Parathyroid adenoma (tissue), 2 donors: ENCODE measurements at regions not wholly inside any gene's neighbourhood (a gene's known extent, or its start where the extent isn't known, plus 50 kb on each side); places are given as distances from the start of the nearest gene placed in this dataset.

Source experiments
- H2AFZ ChIP-seq: fragments of 300-600 bp; sonication (generic); one replicate; pipeline ENCODE4 v1.7.0; 2017; ENCODE audit warnings: antibody characterized with exemption, mild to moderate bottlenecking
- H3K27ac ChIP-seq: fragments of 300-600 bp; sonication (generic); one replicate; pipeline ENCODE4 v1.7.0; 2017
- H3K27me3 ChIP-seq: fragments of 300-600 bp; sonication (generic); one replicate; pipeline ENCODE4 v1.7.0; 2017; ENCODE audit warnings: low read length; ENCODE audit not compliant: control insufficient read depth, insufficient read depth
- H3K36me3 ChIP-seq: fragments of 300-600 bp; sonication (generic); one replicate; pipeline ENCODE4 v1.7.0; 2017; ENCODE audit warnings: low read length; ENCODE audit not compliant: control insufficient read depth, insufficient read depth
- H3K4me1 ChIP-seq: fragments of 300-600 bp; sonication (generic); one replicate; pipeline ENCODE4 v1.7.0; 2017; ENCODE audit warnings: control low read depth
- H3K4me2 ChIP-seq: fragments of 300-600 bp; sonication (generic); one replicate; pipeline ENCODE4 v1.7.0; 2017; ENCODE audit warnings: low read length
- H3K4me3 ChIP-seq: fragments of 300-600 bp; sonication (generic); one replicate; pipeline ENCODE4 v1.7.0; 2017; ENCODE audit warnings: low read depth, low read length
- H3K79me2 ChIP-seq: fragments of 300-600 bp; sonication (generic); one replicate; pipeline ENCODE4 v1.7.0; 2017; ENCODE audit warnings: control low read depth
- H3K9ac ChIP-seq: fragments of 300-600 bp; sonication (generic); one replicate; pipeline ENCODE4 v1.7.0; 2017; ENCODE audit warnings: mild to moderate bottlenecking
- H3K9me3 ChIP-seq: fragments of 300-600 bp; sonication (generic); one replicate; pipeline ENCODE4 v1.7.0; 2017; ENCODE audit warnings: low read length; ENCODE audit not compliant: control insufficient read depth
- CTCF ChIP-seq: fragments of 300-600 bp; sonication (generic); IDR thresholded peaks from one replicate; pipeline ENCODE4 v1.7.0; 2017; ENCODE audit warnings: antibody characterized with exemption, mild to moderate bottlenecking
- donor health status: primary hyperparathyroidism.

DNA sequence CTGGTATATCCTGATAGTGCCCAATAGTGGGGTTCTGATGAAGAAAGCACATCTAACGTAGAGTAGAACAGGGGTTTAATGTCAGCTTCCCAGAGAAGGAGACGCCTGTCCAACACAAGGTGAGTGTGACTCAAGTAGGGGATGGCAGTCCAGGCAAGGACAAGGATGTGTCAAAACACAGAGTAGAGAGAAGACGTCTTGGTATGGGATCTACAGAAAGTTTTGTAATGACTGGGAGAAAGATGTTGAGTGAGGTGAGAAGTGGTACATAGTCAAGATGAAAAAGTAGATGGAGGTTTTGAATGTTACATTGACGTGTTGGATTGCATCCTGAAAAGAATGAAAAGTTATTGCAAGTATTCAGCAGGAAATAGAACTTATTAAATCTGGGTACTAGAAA is 124.4 kb downstream of the TMA16 start:
- Histone ChIP-seq H3K4me1 (no peaks in the 10 kb centered on the region), H2AFZ (no peak overlapping the region), H3K27me3 (no peaks in the 10 kb centered on the region), H3K4me2 (no peak overlapping the region), H3K9me3 (no peaks in the 10 kb centered on the region), H3K4me3 (no peak overlapping the region), H3K9ac (no peak overlapping the region), H3K79me2 (no peaks in the 10 kb centered on the region), H3K36me3 (no peaks in the 10 kb centered on the region), H3K27ac (no peak overlapping the region)
- TF ChIP-seq CTCF = no peak

DNA sequence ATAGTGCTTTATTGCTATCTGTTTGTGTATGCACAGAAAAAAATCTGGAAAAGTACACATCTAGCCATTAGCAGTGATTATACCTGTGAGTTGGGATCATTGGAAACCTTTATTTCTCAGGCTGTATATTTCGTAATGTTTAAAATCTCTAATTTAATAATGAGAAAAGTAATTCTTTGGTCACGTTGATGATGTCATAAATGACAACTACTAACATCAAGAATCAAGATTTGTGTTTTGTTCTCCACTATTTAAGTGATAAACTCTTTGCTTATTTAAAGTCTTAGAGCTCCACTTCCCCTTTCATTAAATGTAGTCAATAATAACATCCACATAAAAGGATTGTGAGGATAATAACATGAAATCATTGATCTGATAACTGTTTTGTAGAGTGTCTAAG is 126.2 kb downstream of the TMA16 start:
- H3K27ac ChIP-seq = no peak overlapping the region
- no peak for TF ChIP-seq CTCF
- H3K4me3 ChIP-seq = no peak overlapping the region
- H3K4me1 ChIP-seq = no peaks in the 10 kb centered on the region
- no peak overlapping the region for H3K9ac ChIP-seq
- H3K4me2 ChIP-seq = no peak overlapping the region
- H3K79me2 ChIP-seq = no peaks in the 10 kb centered on the region
- H3K36me3 ChIP-seq = no peaks in the 10 kb centered on the region
- no peaks in the 10 kb centered on the region for H3K9me3 ChIP-seq
- no peaks in the 10 kb centered on the region for H3K27me3 ChIP-seq
- H2AFZ ChIP-seq = no peak overlapping the region

GRCh38 chr4:163621821-163622220 is 127.3 kb downstream of the TMA16 start:
- Histone ChIP-seq H3K27ac (no peak overlapping the region), H3K36me3 (no peaks in the 10 kb centered on the region), H3K9me3 (no peaks in the 10 kb centered on the region), H3K4me1 (no peaks in the 10 kb centered on the region), H3K79me2 (no peaks in the 10 kb centered on the region), H3K27me3 (no peaks in the 10 kb centered on the region), H3K4me2 (no peak overlapping the region), H3K9ac (no peak overlapping the region), H2AFZ (no peak overlapping the region), H3K4me3 (no peak overlapping the region)
- no peak for TF ChIP-seq CTCF

GRCh38 chr4:163622379-163623035 is 128.0 kb downstream of the TMA16 start:
- TF ChIP-seq CTCF = no peak
- Histone ChIP-seq H3K27me3 (no peaks in the 10 kb centered on the region), H3K27ac (no peak overlapping the region), H3K79me2 (no peaks in the 10 kb centered on the region), H3K36me3 (no peaks in the 10 kb centered on the region), H3K9me3 (no peaks in the 10 kb centered on the region), H3K9ac (no peak overlapping the region), H2AFZ (no peak overlapping the region), H3K4me3 (no peak overlapping the region), H3K4me2 (no peak overlapping the region), H3K4me1 (no peaks in the 10 kb centered on the region)

- Histone ChIP-seq H3K36me3 (no peaks in the 10 kb centered on the region), H3K9ac (no peak overlapping the region), H3K27ac (no peak overlapping the region), H2AFZ (no peak overlapping the region), H3K9me3 (no peaks in the 10 kb centered on the region), H3K79me2 (no peaks in the 10 kb centered on the region), H3K27me3 (no peaks in the 10 kb centered on the region), H3K4me1 (no peaks in the 10 kb centered on the region), H3K4me3 (no peak overlapping the region), H3K4me2 (no peak overlapping the region)
- TF ChIP-seq CTCF = no peak
Measured at GRCh38 chr4:163623787-163624186, 129.3 kb downstream of the TMA16 start.
